ENCODE measurements at regions not wholly inside any gene's neighbourhood (a gene's known extent, or its start where the extent isn't known, plus 50 kb on each side); places are given as distances from the start of the nearest gene placed in this dataset.

DNA sequence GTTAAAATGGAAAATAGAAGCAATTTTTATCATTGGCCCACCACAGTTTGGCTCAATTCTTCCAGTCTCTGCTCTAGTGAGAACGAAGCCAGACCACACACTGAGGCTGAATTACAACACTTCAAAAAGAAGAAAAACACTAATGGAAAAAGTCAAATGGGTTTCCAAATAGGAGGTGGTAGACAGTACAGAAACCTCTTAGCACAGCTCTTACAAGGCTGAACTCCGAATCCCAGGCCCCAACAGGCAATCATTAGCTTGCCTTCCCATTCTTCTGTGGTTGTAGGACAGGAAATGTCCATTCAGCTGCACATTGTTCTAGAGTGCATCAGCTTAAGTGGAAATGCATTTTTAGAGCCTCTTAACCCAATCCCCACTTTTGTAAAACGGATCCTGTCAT, 115.1 kb upstream of the MEOX2 start:
- TF ChIP-seq, protein P1, sequence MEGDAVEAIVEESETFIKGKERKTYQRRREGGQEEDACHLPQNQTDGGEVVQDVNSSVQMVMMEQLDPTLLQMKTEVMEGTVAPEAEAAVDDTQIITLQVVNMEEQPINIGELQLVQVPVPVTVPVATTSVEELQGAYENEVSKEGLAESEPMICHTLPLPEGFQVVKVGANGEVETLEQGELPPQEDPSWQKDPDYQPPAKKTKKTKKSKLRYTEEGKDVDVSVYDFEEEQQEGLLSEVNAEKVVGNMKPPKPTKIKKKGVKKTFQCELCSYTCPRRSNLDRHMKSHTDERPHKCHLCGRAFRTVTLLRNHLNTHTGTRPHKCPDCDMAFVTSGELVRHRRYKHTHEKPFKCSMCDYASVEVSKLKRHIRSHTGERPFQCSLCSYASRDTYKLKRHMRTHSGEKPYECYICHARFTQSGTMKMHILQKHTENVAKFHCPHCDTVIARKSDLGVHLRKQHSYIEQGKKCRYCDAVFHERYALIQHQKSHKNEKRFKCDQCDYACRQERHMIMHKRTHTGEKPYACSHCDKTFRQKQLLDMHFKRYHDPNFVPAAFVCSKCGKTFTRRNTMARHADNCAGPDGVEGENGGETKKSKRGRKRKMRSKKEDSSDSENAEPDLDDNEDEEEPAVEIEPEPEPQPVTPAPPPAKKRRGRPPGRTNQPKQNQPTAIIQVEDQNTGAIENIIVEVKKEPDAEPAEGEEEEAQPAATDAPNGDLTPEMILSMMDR (IDR thresholded peaks at IDR 0.05): no peak
- TF ChIP-seq POLR2A (IDR thresholded peaks at IDR 0.05): no peak
- no peak for DNase-seq

DNA sequence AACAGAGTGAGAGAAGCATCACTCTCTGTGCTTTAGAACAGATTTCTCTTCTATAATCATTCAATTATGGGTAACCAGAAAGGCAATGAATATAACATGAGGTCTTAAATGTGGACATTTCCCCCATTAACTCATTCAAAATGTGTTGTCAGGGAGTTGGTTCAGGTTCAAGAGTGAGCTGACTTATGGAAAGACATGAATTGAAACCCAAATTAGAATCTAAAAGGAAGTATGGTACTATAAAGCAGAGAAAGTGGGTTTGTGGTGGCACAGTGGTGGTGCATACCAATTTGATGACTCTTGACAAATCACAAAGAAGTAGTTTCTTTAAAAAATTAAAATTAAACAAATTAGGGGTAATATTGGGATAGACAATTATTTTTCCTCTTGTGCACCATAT, 114.6 kb upstream of the MEOX2 start:
- H3K9me3 ChIP-seq: no peaks in the 10 kb centered on the region
- TF ChIP-seq POLR2A (IDR thresholded peaks at IDR 0.05): no peak
- TF ChIP-seq, protein P1 (IDR thresholded peaks at IDR 0.05): no peak
- H3K27me3 ChIP-seq: no peaks in the 10 kb centered on the region
- DNase-seq: no peak
- H3K27ac ChIP-seq: no peak overlapping the region
- H3K36me3 ChIP-seq: no peaks in the 10 kb centered on the region
- no peaks in the 10 kb centered on the region for H3K4me1 ChIP-seq
- no peak overlapping the region for H3K4me3 ChIP-seq

More for the DNA sequence above, 115.1 kb upstream of the MEOX2 start:
- Histone ChIP-seq H3K36me3 (no peaks in the 10 kb centered on the region), H3K27ac (no peak overlapping the region), H3K4me3 (no peak overlapping the region), H3K4me1 (no peaks in the 10 kb centered on the region), H3K27me3 (no peaks in the 10 kb centered on the region), H3K9me3 (no peaks in the 10 kb centered on the region)

DNA sequence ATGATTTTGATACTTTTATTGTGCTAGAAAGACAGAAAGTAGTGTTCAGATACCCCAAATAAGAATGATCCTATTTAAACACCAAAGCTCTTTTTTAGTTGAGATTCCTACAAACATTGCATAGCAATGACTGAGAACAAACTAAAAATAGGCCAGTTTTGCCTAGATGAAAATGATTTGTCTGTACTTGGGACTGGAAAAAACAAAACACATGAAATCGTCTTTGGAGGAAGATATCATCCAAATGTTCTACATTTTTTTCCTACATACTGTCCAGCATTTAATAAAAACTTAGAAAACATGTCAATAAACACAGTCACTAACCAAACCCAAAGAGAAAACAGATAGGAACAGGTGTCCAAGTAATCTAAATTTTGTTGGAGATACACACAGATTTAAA, 111.6 kb upstream of the MEOX2 start:
- no peaks in the 10 kb centered on the region for H3K9me3 ChIP-seq
- H3K36me3 ChIP-seq: no peaks in the 10 kb centered on the region

DNA sequence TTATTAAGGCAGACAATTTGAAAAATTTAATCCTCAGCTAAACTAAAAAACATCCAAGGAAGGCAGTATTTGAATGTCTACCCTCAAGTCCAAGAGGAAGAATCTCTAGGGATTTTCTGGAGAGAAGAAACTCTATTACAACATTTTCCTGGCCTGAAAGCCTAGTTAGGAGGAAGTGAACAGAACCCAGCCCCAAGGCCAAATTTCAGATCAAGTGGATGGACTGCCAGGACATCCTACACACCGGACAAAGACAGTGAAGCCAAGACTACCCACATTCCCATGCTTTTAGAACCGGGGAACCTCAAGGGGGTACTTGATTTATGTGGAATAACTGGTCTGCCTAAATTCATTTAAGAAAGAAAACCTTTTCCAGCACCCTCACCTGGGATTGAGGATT, 108.9 kb upstream of the MEOX2 start:
- no peak overlapping the region for H3K27ac ChIP-seq
- H3K4me3 ChIP-seq: no peak overlapping the region
- H3K4me1 ChIP-seq: no peaks in the 10 kb centered on the region
- H3K36me3 ChIP-seq: no peaks in the 10 kb centered on the region
- DNase-seq: no peak
- no peaks in the 10 kb centered on the region for H3K27me3 ChIP-seq
- no peak for TF ChIP-seq POLR2A (IDR thresholded peaks at IDR 0.05)
- TF ChIP-seq, protein P1 (IDR thresholded peaks at IDR 0.05): no peak
- no peaks in the 10 kb centered on the region for H3K9me3 ChIP-seq

More for the DNA sequence above, 111.6 kb upstream of the MEOX2 start:
- Histone ChIP-seq H3K4me3 (no peak overlapping the region), H3K4me1 (no peaks in the 10 kb centered on the region), H3K27ac (no peak overlapping the region), H3K27me3 (no peaks in the 10 kb centered on the region)
- no peak for TF ChIP-seq POLR2A (IDR thresholded peaks at IDR 0.05)
- TF ChIP-seq, protein P1 (IDR thresholded peaks at IDR 0.05): no peak
- no peak for DNase-seq

DNA sequence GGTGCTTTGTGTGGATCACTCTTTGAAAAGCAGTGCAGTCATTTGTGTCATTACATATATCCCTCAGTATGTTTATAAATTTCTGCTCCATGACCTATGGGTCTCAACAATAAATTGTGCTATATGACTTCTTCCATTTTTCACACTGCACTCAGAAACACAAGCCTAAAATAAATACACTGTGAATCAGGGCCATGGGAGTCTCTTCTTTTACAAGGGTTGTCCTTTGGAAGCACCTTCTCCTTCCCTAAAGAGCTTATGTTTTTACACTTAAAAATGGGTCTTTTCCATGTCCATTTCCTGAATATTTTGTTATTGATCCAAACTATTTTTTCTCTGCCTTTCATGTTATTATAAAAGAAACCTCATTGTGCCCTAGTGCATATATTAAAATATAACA, 108.3 kb upstream of the MEOX2 start:
- no peaks in the 10 kb centered on the region for H3K4me1 ChIP-seq
- H3K27ac ChIP-seq: no peak overlapping the region
- no peaks in the 10 kb centered on the region for H3K9me3 ChIP-seq
- H3K27me3 ChIP-seq: no peaks in the 10 kb centered on the region
- TF ChIP-seq, protein P1 (IDR thresholded peaks at IDR 0.05): no peak
- no peak for TF ChIP-seq POLR2A (IDR thresholded peaks at IDR 0.05)
- no peak for DNase-seq
- no peaks in the 10 kb centered on the region for H3K36me3 ChIP-seq
- H3K4me3 ChIP-seq: no peak overlapping the region

DNA sequence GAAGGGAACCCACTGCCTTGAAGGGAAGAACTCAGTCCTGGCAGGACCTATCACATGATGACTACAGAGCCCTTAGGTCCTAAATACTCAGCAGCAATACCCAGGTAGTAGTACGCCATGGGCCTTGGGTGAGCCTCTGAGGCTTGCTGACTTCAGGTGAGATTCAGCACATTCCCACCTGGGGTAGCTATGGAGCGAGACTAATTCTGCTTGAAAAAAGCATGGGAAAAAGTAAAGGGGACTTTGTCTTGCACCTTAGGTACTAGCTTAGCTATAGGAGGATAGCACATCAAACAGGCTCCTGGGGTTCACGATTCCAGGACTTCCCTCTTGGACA, 98.2 kb upstream of the MEOX2 start:
- no peak for DNase-seq
- TF ChIP-seq POLR2A (IDR thresholded peaks at IDR 0.05): no peak
- TF ChIP-seq, protein P1 (IDR thresholded peaks at IDR 0.05): no peak
- H3K27me3 ChIP-seq: no peaks in the 10 kb centered on the region

More for the DNA sequence above, 98.2 kb upstream of the MEOX2 start:
- Histone ChIP-seq H3K27ac (no peak overlapping the region), H3K36me3 (no peaks in the 10 kb centered on the region), H3K4me3 (no peak overlapping the region), H3K9me3 (no peaks in the 10 kb centered on the region), H3K4me1 (no peaks in the 10 kb centered on the region)
